HCT116 (cell line): ENCODE measurements at regions not wholly inside any gene's neighbourhood (a gene's known extent, or its start where the extent isn't known, plus 50 kb on each side); places are given as distances from the start of the nearest gene placed in this dataset.

Experiments used
- CEBPB ChIP-seq: IDR thresholded peaks from 2 replicates; pipeline ENCODE4 v1.6.1; 2012; ENCODE audit warnings: low read depth
- EZH2 ChIP-seq: fragments of 200-600 bp; sonication (generic); IDR thresholded peaks from 2 replicates; pipeline ENCODE4 v1.6.1; 2017; ENCODE audit warnings: antibody characterized with exemption, mixed run types
- EZH2phosphoT487 ChIP-seq: fragments of 200-600 bp; IDR thresholded peaks from 2 replicates; pipeline ENCODE4 v1.6.1; 2018; ENCODE audit warnings: antibody characterized with exemption, borderline replicate concordance
- POLR2A ChIP-seq: IDR thresholded peaks from 2 replicates; pipeline ENCODE4 v1.7.0; 2011; ENCODE audit warnings: borderline replicate concordance; ENCODE audit not compliant: insufficient read depth, insufficient read length; ENCODE audit errors: extremely low read depth
- POLR2AphosphoS5 ChIP-seq: IDR thresholded peaks from 2 replicates; pipeline ENCODE4 v1.6.1; 2011; ENCODE audit warnings: mild to moderate bottlenecking, low read depth, low read length, moderate library complexity
- RAD21 ChIP-seq: IDR thresholded peaks from 2 replicates; pipeline ENCODE4 v1.6.1; 2012; ENCODE audit warnings: low read depth, mild to moderate bottlenecking
- SIN3A ChIP-seq: IDR thresholded peaks from 2 replicates; pipeline ENCODE4 v1.6.1; 2012; ENCODE audit warnings: low read depth
- SP1 ChIP-seq: IDR thresholded peaks from 2 replicates; pipeline ENCODE4 v1.6.1; 2012; ENCODE audit warnings: low read depth
- SRF ChIP-seq: IDR thresholded peaks from 2 replicates; pipeline ENCODE4 v1.6.1; 2012; ENCODE audit warnings: low read depth
- TF ChIP-seq, protein P1 (sequence below): IDR thresholded peaks from 2 replicates; pipeline ENCODE4 v1.6.1; 2011; ENCODE audit warnings: mild to moderate bottlenecking, low read length, moderate library complexity; ENCODE audit not compliant: insufficient replicate concordance; ENCODE audit errors: extremely low read depth
- TF ChIP-seq, protein P2 (sequence below), 3 experiments: fragments of 200-600 bp in 1 of 3; sonication (generic) in 1 of 3; IDR thresholded peaks in 2 of 3; conservative IDR thresholded peaks in 1 of 3; 2 replicates each; pipeline ENCODE4 v1.5.1; 2012 to 2017; ENCODE audit warnings: low read depth in 2 of 3, low read length in 2 of 3, antibody characterized with exemption in 1 of 3, borderline replicate concordance in 1 of 3, control low read depth in 1 of 3, mild to moderate bottlenecking in 1 of 3, mixed read lengths in 1 of 3, mixed run types in 1 of 3, moderate library complexity in 1 of 3; ENCODE audit not compliant: insufficient read depth in 1 of 3
- TF ChIP-seq, protein P3 (sequence below): IDR thresholded peaks from 2 replicates; pipeline ENCODE4 v1.6.1; 2012
- TF ChIP-seq, protein P4 (sequence below): IDR thresholded peaks from 2 replicates; pipeline ENCODE4 v1.6.1; 2012
- TF ChIP-seq, protein P5 (sequence below): IDR thresholded peaks from 2 replicates; pipeline ENCODE4 v1.6.1; 2012; ENCODE audit warnings: low read depth

DNA sequence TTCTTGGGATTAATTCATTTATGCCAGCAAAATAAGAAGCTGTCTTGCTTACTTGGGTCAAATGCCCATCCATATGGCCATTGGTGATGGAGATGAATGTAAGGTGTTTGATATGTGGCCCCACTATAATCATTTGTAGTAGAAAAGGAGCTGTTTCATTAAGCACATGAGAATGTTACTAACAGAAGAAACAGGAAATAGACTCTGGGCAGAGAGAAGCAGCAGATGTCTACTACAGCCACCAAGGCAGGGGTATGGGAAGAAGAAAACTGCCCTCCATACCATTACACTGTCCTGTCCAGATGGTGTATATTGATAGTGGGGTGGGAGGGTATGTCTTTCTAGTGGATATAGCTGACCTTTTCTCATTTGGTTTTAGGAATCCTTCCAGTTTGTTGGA, 386.6 kb upstream of the CLINT1 start:
- TF ChIP-seq, protein P1, sequence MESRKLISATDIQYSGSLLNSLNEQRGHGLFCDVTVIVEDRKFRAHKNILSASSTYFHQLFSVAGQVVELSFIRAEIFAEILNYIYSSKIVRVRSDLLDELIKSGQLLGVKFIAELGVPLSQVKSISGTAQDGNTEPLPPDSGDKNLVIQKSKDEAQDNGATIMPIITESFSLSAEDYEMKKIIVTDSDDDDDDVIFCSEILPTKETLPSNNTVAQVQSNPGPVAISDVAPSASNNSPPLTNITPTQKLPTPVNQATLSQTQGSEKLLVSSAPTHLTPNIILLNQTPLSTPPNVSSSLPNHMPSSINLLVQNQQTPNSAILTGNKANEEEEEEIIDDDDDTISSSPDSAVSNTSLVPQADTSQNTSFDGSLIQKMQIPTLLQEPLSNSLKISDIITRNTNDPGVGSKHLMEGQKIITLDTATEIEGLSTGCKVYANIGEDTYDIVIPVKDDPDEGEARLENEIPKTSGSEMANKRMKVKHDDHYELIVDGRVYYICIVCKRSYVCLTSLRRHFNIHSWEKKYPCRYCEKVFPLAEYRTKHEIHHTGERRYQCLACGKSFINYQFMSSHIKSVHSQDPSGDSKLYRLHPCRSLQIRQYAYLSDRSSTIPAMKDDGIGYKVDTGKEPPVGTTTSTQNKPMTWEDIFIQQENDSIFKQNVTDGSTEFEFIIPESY, result no peak
- no peak for TF ChIP-seq CEBPB
- TF ChIP-seq, protein P2, sequence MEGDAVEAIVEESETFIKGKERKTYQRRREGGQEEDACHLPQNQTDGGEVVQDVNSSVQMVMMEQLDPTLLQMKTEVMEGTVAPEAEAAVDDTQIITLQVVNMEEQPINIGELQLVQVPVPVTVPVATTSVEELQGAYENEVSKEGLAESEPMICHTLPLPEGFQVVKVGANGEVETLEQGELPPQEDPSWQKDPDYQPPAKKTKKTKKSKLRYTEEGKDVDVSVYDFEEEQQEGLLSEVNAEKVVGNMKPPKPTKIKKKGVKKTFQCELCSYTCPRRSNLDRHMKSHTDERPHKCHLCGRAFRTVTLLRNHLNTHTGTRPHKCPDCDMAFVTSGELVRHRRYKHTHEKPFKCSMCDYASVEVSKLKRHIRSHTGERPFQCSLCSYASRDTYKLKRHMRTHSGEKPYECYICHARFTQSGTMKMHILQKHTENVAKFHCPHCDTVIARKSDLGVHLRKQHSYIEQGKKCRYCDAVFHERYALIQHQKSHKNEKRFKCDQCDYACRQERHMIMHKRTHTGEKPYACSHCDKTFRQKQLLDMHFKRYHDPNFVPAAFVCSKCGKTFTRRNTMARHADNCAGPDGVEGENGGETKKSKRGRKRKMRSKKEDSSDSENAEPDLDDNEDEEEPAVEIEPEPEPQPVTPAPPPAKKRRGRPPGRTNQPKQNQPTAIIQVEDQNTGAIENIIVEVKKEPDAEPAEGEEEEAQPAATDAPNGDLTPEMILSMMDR (IDR thresholded peaks at IDR 0.05 in 2 of 3, conservative IDR thresholded peaks at IDR 0.05 in 1 of 3; ENCODE audit: borderline replicate concordance in 1 of 3, insufficient read depth in 1 of 3, low read depth in 2 of 3, low read length in 2 of 3), result no peak
- no peak for TF ChIP-seq RAD21
- TF ChIP-seq, protein P3, sequence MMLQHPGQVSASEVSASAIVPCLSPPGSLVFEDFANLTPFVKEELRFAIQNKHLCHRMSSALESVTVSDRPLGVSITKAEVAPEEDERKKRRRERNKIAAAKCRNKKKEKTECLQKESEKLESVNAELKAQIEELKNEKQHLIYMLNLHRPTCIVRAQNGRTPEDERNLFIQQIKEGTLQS, result no peak
- TF ChIP-seq EZH2, result no peak
- TF ChIP-seq, protein P4, sequence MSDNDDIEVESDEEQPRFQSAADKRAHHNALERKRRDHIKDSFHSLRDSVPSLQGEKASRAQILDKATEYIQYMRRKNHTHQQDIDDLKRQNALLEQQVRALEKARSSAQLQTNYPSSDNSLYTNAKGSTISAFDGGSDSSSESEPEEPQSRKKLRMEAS, result no peak
- TF ChIP-seq, protein P5, sequence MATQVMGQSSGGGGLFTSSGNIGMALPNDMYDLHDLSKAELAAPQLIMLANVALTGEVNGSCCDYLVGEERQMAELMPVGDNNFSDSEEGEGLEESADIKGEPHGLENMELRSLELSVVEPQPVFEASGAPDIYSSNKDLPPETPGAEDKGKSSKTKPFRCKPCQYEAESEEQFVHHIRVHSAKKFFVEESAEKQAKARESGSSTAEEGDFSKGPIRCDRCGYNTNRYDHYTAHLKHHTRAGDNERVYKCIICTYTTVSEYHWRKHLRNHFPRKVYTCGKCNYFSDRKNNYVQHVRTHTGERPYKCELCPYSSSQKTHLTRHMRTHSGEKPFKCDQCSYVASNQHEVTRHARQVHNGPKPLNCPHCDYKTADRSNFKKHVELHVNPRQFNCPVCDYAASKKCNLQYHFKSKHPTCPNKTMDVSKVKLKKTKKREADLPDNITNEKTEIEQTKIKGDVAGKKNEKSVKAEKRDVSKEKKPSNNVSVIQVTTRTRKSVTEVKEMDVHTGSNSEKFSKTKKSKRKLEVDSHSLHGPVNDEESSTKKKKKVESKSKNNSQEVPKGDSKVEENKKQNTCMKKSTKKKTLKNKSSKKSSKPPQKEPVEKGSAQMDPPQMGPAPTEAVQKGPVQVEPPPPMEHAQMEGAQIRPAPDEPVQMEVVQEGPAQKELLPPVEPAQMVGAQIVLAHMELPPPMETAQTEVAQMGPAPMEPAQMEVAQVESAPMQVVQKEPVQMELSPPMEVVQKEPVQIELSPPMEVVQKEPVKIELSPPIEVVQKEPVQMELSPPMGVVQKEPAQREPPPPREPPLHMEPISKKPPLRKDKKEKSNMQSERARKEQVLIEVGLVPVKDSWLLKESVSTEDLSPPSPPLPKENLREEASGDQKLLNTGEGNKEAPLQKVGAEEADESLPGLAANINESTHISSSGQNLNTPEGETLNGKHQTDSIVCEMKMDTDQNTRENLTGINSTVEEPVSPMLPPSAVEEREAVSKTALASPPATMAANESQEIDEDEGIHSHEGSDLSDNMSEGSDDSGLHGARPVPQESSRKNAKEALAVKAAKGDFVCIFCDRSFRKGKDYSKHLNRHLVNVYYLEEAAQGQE, result no peak
- TF ChIP-seq POLR2AphosphoS5, result no peak
- no peak for TF ChIP-seq SIN3A
- no peak for TF ChIP-seq EZH2phosphoT487
- no peak for TF ChIP-seq POLR2A
- no peak for TF ChIP-seq SP1
- no peak for TF ChIP-seq SRF
